Bronchial epithelial cell (primary cell): ENCODE measurements at regions not wholly inside any gene's neighbourhood (a gene's known extent, or its start where the extent isn't known, plus 50 kb on each side); places are given as distances from the start of the nearest gene placed in this dataset.

Experiments used
- DNase-seq: peaks from one replicate; pipeline ENCODE4 v3.0.0-alpha.2; 2010; ENCODE audit warnings: low read depth
- FAIRE-seq: peaks from 2 replicates; lab custom pipeline; 2011; peaks lifted over from hg19 to GRCh38; lab: Jason Lieb, UNC
- H3K27me3 ChIP-seq: 2 replicates; pipeline ENCODE4 v1.5.1; 2011; ENCODE audit warnings: low read length; ENCODE audit not compliant: control insufficient read depth, insufficient read depth
- H3K36me3 ChIP-seq: 2 replicates; pipeline ENCODE4 v1.5.1; 2011; ENCODE audit warnings: low read length; ENCODE audit not compliant: control insufficient read depth, insufficient read depth
- H3K4me3 ChIP-seq: 2 replicates; pipeline ENCODE4 v1.5.1; 2011; ENCODE audit warnings: mild to moderate bottlenecking, low read depth, low read length, control low read depth
- TF ChIP-seq, protein P1 (sequence below): IDR thresholded peaks from 2 replicates; pipeline ENCODE4 v1.5.1; 2011; ENCODE audit warnings: mild to moderate bottlenecking, moderate library complexity, low read length, control low read depth, inconsistent platforms; ENCODE audit not compliant: insufficient read depth, severe bottlenecking

DNA sequence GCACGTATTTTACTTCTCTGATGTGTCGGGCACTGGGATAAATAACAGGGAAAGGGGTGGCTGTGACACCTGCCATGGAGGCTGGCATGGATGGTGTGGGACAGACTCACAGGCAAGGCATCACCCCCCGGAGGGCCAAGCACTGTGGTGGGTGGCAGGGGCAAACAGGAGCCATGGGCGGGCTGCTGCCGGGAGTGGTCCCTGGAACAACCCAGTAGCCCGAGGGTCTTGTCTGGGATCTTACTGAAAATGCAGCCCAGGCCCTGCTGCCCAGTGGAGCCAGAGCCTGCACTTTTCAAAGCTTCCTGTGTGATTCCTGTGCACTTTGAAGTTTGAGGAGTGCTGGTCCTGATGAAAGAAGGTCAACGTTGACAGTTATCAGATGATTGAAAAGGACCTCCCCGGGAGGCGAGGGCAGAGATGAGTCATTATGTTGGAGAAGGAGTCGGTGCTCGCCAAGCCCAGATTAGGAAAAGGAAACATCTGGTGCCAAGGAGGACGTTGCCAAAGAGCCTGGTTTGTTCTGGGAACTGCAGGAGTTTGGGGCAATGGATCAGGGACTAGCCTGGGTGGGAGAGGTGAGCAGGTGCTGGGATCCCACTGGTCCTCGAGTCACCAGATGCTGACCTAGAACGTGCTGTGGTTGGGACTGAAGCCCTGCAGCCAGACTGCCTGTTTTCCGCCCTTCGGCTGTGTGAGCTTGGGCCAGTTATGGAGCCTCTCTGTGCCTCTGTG is 130.0 kb upstream of the GGTLC1 start:
- TF ChIP-seq, protein P1, sequence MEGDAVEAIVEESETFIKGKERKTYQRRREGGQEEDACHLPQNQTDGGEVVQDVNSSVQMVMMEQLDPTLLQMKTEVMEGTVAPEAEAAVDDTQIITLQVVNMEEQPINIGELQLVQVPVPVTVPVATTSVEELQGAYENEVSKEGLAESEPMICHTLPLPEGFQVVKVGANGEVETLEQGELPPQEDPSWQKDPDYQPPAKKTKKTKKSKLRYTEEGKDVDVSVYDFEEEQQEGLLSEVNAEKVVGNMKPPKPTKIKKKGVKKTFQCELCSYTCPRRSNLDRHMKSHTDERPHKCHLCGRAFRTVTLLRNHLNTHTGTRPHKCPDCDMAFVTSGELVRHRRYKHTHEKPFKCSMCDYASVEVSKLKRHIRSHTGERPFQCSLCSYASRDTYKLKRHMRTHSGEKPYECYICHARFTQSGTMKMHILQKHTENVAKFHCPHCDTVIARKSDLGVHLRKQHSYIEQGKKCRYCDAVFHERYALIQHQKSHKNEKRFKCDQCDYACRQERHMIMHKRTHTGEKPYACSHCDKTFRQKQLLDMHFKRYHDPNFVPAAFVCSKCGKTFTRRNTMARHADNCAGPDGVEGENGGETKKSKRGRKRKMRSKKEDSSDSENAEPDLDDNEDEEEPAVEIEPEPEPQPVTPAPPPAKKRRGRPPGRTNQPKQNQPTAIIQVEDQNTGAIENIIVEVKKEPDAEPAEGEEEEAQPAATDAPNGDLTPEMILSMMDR, result no peak
- Histone ChIP-seq H3K36me3 (no peaks in the 10 kb centered on the region), H3K27me3 (no peaks in the 10 kb centered on the region), H3K4me3 (no peak overlapping the region)
- FAIRE-seq (no peak), DNase-seq (peak; percentile 54)

DNA sequence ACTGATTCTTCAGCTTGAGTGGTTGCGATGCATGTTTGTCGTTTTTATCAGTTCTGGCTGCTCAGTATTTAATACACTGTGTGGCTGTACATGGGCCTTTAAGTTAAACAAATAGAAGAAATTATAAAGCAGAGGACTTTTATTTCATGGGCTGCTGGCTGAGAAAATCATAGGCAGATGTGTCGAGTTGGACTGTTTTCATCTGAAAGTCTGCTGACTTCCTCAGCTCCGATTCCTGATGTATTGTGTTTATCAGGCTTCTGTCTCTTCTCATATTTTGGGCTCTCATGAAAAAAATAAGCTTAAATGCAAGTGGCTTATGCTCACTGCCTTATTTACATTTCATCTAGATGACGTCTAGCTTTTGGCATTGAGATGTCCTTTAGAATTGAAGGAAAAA is 129.5 kb upstream of the GGTLC1 start:
- Histone ChIP-seq H3K27me3 (no peaks in the 10 kb centered on the region), H3K4me3 (no peak overlapping the region), H3K36me3 (no peaks in the 10 kb centered on the region)
- TF ChIP-seq, protein P1, result no peak
- DNase-seq (no peak), FAIRE-seq (no peak)

DNA sequence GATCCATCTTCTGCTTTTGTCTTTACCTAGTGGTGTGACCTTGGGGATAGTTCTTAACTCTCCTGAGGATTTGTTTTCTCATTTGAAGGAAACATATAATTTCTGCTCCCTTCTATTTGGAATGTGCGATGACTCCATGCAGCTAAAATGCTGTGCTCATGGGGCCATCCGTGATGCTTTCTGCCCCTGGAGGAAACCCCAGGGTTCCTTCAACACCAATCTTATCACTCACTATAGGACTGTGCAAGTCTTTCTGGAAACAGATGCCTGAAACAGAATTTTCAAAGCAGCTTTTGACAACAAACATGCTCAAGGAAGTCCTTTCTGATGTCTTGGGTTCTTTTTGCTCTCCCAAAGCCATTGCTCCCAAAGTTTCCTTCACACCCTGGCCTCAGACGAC is 128.8 kb upstream of the GGTLC1 start:
- TF ChIP-seq, protein P1, result no peak
- Histone ChIP-seq H3K36me3 (no peaks in the 10 kb centered on the region), H3K27me3 (no peaks in the 10 kb centered on the region), H3K4me3 (no peak overlapping the region)
- FAIRE-seq (no peak), DNase-seq (no peak)

GRCh38 chr20:24116611-24117010 is 128.0 kb upstream of the GGTLC1 start:
- H3K36me3 ChIP-seq, result no peaks in the 10 kb centered on the region
- DNase-seq (no peak), FAIRE-seq (no peak)
- no peak overlapping the region for H3K4me3 ChIP-seq
- H3K27me3 ChIP-seq, result no peaks in the 10 kb centered on the region
- TF ChIP-seq, protein P1, result no peak

GRCh38 chr20:24112360-24112759 is 123.8 kb upstream of the GGTLC1 start:
- H3K4me3 ChIP-seq, result no peak overlapping the region
- TF ChIP-seq, protein P1, result no peak
- FAIRE-seq (no peak), DNase-seq (no peak)
- no peaks in the 10 kb centered on the region for H3K27me3 ChIP-seq
- H3K36me3 ChIP-seq, result no peaks in the 10 kb centered on the region

GRCh38 chr20:24111858-24112257 is 123.3 kb upstream of the GGTLC1 start:
- Histone ChIP-seq H3K27me3 (no peaks in the 10 kb centered on the region), H3K4me3 (no peak overlapping the region), H3K36me3 (no peaks in the 10 kb centered on the region)
- peak; percentile 28 for FAIRE-seq
- TF ChIP-seq, protein P1, result no peak
- no peak for DNase-seq
